ENCODE measurements at regions not wholly inside any gene's neighbourhood (a gene's known extent, or its start where the extent isn't known, plus 50 kb on each side); places are given as distances from the start of the nearest gene placed in this dataset.

DNA sequence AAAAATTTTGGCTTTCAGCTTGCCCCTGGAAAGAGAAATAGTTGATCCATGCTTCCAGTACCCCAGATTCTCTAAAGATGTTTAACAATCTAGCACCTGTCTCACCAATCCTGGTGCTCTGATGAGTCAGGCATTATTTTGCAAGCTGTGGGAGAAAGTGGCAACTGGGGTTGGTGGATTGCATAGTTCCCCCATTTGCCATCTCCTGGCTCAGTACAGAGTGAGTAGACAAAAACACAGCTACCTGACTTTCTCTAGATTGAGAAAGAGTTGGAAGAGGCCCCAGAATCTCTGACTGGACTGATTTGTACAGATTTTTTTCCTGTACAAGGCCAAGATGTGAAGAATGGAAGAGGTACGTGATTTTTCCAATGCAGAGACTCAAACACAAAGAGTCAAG lies 75.1 kb upstream of the NEGR1 start:
- DNase-seq = peak; percentile 4

DNA sequence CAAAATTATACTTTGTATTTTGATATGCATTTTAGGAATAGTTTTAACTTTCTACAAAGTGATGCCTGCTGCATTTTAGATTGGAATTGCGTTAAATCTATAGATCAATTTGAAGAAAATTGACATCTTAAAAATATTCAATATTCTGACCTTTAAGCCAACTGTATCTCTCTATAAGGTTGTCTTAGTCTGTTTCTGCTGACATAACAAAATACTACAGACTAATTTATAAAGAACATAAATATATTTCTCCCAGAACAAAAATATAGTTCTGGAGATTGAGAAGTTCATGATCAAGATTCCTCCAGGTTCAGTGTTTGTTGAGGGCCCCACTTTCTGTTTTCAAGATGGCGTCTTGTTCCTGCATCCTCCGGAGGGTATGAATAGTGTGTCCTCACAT lies 73.6 kb upstream of the NEGR1 start:
- DNase-seq = no peak

DNA sequence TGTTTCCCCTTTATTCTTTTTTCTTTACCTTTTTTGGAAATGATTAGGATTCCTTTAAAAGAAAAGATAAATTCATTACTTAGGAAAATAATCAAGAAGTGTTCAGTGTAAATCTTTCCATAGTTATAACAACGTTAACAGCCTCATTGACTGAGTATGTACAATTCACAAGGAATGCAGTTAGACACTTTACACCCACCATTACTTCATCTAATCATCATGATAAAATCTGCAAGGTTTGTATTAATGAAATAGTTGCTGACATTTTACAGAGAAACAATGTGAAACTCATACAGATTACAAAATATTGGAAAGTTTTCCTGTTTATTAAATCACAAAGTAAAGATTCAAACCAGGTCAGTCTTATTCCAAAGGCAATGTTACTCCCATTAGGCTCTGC lies 59.3 kb upstream of the NEGR1 start:
- DNase-seq = no peak

DNA sequence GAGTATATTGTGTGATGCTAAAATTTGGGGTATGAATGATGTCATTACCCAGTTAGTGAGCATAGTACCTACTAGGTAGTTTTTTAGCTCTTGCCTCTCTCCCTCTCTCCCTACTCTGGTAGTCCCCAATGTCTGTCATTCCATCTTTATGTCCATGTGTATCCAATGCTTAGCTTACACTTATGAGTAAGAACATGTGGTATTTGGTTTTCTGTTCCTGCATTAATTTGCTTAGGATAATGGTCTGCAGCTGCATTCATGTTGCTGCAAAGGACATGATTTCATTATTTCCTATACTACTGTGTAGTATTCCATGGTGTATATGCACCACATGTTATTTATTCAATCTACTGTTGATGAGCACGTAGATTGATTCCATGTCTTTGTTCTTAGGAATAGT lies 54.4 kb upstream of the NEGR1 start:
- DNase-seq = no peak

Data from HCEC 1CT (cell line).